HepG2 (cell line): ENCODE measurements at regions not wholly inside any gene's neighbourhood (a gene's known extent, or its start where the extent isn't known, plus 50 kb on each side); places are given as distances from the start of the nearest gene placed in this dataset.

Experiments used
- ATF7-NPFF ChIP-seq: sonication (generic); formaldehyde crosslinking; IDR thresholded peaks from 2 replicates; pipeline ENCODE4 v1.8.1; 2023; ENCODE audit warnings: mild to moderate bottlenecking, low read depth, missing genetic modification reagents, moderate library complexity
- DPF2 ChIP-seq: sonication (generic); formaldehyde crosslinking; IDR thresholded peaks from 2 replicates; pipeline ENCODE4 v1.4.0; 2020; ENCODE audit warnings: mild to moderate bottlenecking, low read depth, missing genetic modification reagents, borderline replicate concordance
- EP300 ChIP-seq, 3 experiments: sonication (generic) in 1 of 3; formaldehyde crosslinking in 1 of 3; IDR thresholded peaks; 2 replicates each; pipeline versions ENCODE4 v1.5.1 to v1.6.1; 2011 to 2020; ENCODE audit warnings: low read depth in 2 of 3, low read length in 2 of 3, borderline replicate concordance in 1 of 3, improper control_type of control experiment in 1 of 3, mild to moderate bottlenecking in 1 of 3, missing genetic modification reagents in 1 of 3, moderate library complexity in 1 of 3
- FOXM1 ChIP-seq: sonication (generic); formaldehyde crosslinking; IDR thresholded peaks from 2 replicates; pipeline ENCODE4 v1.5.0; 2020; ENCODE audit warnings: missing genetic modification reagents
- GATA4 ChIP-seq: sonication (generic); IDR thresholded peaks from 2 replicates; pipeline ENCODE4 v1.6.1; 2016; ENCODE audit warnings: antibody characterized with exemption, low read depth, borderline replicate concordance
- HHEX ChIP-seq: IDR thresholded peaks from 2 replicates; pipeline ENCODE4 v1.6.1; 2016; ENCODE audit warnings: control low read depth
- HOXA3 ChIP-seq: sonication (generic); formaldehyde crosslinking; IDR thresholded peaks from 2 replicates; pipeline ENCODE4 v1.5.0; 2020; ENCODE audit warnings: missing genetic modification reagents
- IKZF4 ChIP-seq: sonication (generic); formaldehyde crosslinking; IDR thresholded peaks from 2 replicates; pipeline ENCODE4 v1.5.1; 2020; ENCODE audit warnings: borderline replicate concordance, mild to moderate bottlenecking, low read depth, missing genetic modification reagents; ENCODE audit errors: not compliant biosample characterization
- MAFK ChIP-seq, 2 experiments: IDR thresholded peaks in 1 of 2; conservative IDR thresholded peaks in 1 of 2; 2 replicates each; pipeline ENCODE4 v1.6.1; 2011; ENCODE audit warnings: improper control_type of control experiment in 2 of 2, low read length in 2 of 2
- PAF1 ChIP-seq: IDR thresholded peaks from 2 replicates; pipeline ENCODE4 v1.6.1; 2016; ENCODE audit warnings: missing genetic modification reagents, missing compliant biosample characterization
- RAD51 ChIP-seq: fragments of 450-650 bp; IDR thresholded peaks from 2 replicates; pipeline ENCODE4 v1.6.1; 2016; ENCODE audit warnings: borderline replicate concordance
- RXRB ChIP-seq: IDR thresholded peaks from 2 replicates; pipeline ENCODE4 v1.6.1; 2016; ENCODE audit warnings: borderline replicate concordance, missing genetic modification reagents, missing compliant biosample characterization
- SOX5 ChIP-seq: IDR thresholded peaks from 2 replicates; pipeline ENCODE4 v1.6.1; 2016; ENCODE audit warnings: borderline replicate concordance
- TAF1 ChIP-seq: sonication (generic); formaldehyde crosslinking; IDR thresholded peaks from 2 replicates; pipeline ENCODE4 v1.4.0; 2020; ENCODE audit warnings: missing genetic modification reagents
- TBX2 ChIP-seq: sonication (generic); formaldehyde crosslinking; IDR thresholded peaks from 2 replicates; pipeline ENCODE4 v1.5.0; 2020; ENCODE audit warnings: missing genetic modification reagents, mild to moderate bottlenecking, borderline replicate concordance
- U2AF1 ChIP-seq: fragments of 200-400 bp; formaldehyde crosslinking; optimal IDR thresholded peaks from 2 replicates; pipeline ENCODE3; 2017; ENCODE audit warnings: mild to moderate bottlenecking, low read depth, low read length
- ZBTB38 ChIP-seq: sonication (generic); formaldehyde crosslinking; IDR thresholded peaks from 2 replicates; pipeline ENCODE4 v1.5.1; 2020; ENCODE audit warnings: mild to moderate bottlenecking, missing genetic modification reagents
- ZNF263 ChIP-seq: sonication (generic); formaldehyde crosslinking; IDR thresholded peaks from 2 replicates; pipeline ENCODE4 v1.4.0; 2020; ENCODE audit warnings: missing genetic modification reagents
- ZNF337 ChIP-seq: sonication (generic); formaldehyde crosslinking; IDR thresholded peaks from 2 replicates; pipeline ENCODE4 v1.5.1; 2020; ENCODE audit warnings: missing genetic modification reagents, low read depth, mild to moderate bottlenecking, borderline replicate concordance
- ZNF841 ChIP-seq: sonication (generic); formaldehyde crosslinking; IDR thresholded peaks from 2 replicates; pipeline ENCODE4 v1.8.1; 2023; ENCODE audit warnings: missing genetic modification reagents, borderline replicate concordance
- TF ChIP-seq, protein P1 (sequence below): sonication (generic); formaldehyde crosslinking; IDR thresholded peaks from 2 replicates; pipeline ENCODE4 v1.4.0; 2020; ENCODE audit warnings: missing genetic modification reagents
- TF ChIP-seq, protein P2 (sequence below): IDR thresholded peaks from 2 replicates; pipeline ENCODE4 v1.6.1; 2018; ENCODE audit warnings: missing genetic modification reagents, mild to moderate bottlenecking, missing compliant biosample characterization
- TF ChIP-seq, protein P3 (sequence below): sonication (generic); formaldehyde crosslinking; IDR thresholded peaks from 2 replicates; pipeline ENCODE4 v1.5.1; 2020; ENCODE audit warnings: mild to moderate bottlenecking, moderate library complexity, missing genetic modification reagents
- TF ChIP-seq, protein P4 (sequence below): sonication (generic); formaldehyde crosslinking; IDR thresholded peaks from 2 replicates; pipeline ENCODE4 v1.4.0; 2020; ENCODE audit warnings: missing genetic modification reagents

DNA sequence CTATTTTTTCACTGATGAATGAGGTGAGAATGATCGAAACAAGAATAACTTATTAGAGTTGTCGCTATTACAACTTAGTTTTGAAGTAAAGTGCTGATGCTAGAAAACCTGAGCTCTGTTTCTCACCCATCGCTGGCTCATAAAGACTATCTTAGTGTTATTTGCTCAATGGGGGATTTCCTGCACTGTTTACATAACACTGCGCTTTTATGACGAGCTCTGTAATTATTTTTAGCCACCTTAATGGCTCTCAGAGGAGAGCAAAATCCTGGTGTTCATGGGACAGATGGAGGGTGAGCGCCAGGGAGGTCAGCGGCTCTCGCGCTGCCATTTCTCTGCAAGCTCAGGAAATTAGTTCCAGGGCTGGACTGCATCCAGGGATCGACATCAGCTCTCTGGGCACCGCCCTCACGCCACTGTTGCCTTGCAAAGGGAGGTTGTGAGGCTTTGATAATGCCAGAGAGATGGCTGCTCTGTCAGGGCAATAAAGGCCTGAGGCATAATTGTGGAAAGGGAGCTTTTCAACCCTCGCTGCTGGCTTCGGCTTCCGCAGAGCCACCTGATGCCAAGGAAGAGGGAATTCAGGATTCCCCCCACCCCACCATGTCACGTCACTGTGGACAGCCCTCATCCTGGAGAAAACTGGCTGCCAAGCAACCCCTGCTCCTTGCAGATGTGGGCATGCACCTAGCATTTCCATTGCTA, 72.0 kb downstream of the DACT2 start (continued):
- TF ChIP-seq, protein P1, sequence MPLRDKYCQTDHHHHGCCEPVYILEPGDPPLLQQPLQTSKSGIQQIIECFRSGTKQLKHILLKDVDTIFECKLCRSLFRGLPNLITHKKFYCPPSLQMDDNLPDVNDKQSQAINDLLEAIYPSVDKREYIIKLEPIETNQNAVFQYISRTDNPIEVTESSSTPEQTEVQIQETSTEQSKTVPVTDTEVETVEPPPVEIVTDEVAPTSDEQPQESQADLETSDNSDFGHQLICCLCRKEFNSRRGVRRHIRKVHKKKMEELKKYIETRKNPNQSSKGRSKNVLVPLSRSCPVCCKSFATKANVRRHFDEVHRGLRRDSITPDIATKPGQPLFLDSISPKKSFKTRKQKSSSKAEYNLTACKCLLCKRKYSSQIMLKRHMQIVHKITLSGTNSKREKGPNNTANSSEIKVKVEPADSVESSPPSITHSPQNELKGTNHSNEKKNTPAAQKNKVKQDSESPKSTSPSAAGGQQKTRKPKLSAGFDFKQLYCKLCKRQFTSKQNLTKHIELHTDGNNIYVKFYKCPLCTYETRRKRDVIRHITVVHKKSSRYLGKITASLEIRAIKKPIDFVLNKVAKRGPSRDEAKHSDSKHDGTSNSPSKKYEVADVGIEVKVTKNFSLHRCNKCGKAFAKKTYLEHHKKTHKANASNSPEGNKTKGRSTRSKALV (CRISPR knock-in tag): no peak
- no peak for TF ChIP-seq IKZF4 (CRISPR knock-in tag)
- TF ChIP-seq ZNF337 (CRISPR knock-in tag): peak; percentile 73; the same call in 1 of the 2 replicates
- no peak; the same call in 1 of the 2 replicates for TF ChIP-seq HOXA3
- TF ChIP-seq ZNF263 (CRISPR knock-in tag): no peak
- TF ChIP-seq EP300 (IDR thresholded peaks at IDR 0.05; ENCODE audit: low read depth in 2 of 2, low read length in 2 of 2): 0 out of 4 replicates have a peak, but pooled peaks of 1 of the 2 experiments have one; percentile 15
- TF ChIP-seq EP300 (CRISPR knock-in tag; IDR thresholded peaks at IDR 0.05; ENCODE audit: borderline replicate concordance): no peak
- TF ChIP-seq DPF2 (CRISPR knock-in tag): no peak
- no peak for TF ChIP-seq U2AF1
- no peak for TF ChIP-seq RAD51
- no peak for TF ChIP-seq ATF7-NPFF (CRISPR knock-in tag)
- TF ChIP-seq, protein P2, sequence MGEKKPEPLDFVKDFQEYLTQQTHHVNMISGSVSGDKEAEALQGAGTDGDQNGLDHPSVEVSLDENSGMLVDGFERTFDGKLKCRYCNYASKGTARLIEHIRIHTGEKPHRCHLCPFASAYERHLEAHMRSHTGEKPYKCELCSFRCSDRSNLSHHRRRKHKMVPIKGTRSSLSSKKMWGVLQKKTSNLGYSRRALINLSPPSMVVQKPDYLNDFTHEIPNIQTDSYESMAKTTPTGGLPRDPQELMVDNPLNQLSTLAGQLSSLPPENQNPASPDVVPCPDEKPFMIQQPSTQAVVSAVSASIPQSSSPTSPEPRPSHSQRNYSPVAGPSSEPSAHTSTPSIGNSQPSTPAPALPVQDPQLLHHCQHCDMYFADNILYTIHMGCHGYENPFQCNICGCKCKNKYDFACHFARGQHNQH (CRISPR knock-in tag): 0 out of 2 replicates have a peak, but pooled peaks have one; percentile 22
- TF ChIP-seq SOX5 (CRISPR knock-in tag): peak; percentile 12; the same call in 1 of the 2 replicates
- TF ChIP-seq, protein P3, sequence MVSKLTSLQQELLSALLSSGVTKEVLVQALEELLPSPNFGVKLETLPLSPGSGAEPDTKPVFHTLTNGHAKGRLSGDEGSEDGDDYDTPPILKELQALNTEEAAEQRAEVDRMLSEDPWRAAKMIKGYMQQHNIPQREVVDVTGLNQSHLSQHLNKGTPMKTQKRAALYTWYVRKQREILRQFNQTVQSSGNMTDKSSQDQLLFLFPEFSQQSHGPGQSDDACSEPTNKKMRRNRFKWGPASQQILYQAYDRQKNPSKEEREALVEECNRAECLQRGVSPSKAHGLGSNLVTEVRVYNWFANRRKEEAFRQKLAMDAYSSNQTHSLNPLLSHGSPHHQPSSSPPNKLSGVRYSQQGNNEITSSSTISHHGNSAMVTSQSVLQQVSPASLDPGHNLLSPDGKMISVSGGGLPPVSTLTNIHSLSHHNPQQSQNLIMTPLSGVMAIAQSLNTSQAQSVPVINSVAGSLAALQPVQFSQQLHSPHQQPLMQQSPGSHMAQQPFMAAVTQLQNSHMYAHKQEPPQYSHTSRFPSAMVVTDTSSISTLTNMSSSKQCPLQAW (CRISPR knock-in tag): no peak
- peak; percentile 80 for TF ChIP-seq ZBTB38 (CRISPR knock-in tag)
- no peak for TF ChIP-seq TAF1 (CRISPR knock-in tag)
- TF ChIP-seq RXRB (CRISPR knock-in tag): 0 out of 2 replicates have a peak, but pooled peaks have one; percentile 8
- TF ChIP-seq, protein P4, sequence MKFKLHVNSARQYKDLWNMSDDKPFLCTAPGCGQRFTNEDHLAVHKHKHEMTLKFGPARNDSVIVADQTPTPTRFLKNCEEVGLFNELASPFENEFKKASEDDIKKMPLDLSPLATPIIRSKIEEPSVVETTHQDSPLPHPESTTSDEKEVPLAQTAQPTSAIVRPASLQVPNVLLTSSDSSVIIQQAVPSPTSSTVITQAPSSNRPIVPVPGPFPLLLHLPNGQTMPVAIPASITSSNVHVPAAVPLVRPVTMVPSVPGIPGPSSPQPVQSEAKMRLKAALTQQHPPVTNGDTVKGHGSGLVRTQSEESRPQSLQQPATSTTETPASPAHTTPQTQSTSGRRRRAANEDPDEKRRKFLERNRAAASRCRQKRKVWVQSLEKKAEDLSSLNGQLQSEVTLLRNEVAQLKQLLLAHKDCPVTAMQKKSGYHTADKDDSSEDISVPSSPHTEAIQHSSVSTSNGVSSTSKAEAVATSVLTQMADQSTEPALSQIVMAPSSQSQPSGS (CRISPR knock-in tag): 0 out of 2 replicates have a peak, but pooled peaks have one; percentile 10
- TF ChIP-seq GATA4: no peak
- no peak for TF ChIP-seq ZNF841
- peak; percentile 51 to 58; a peak in 3 of 4 replicates for TF ChIP-seq MAFK (conservative IDR thresholded peaks at IDR 0.05 in 1 of 2, IDR thresholded peaks at IDR 0.05 in 1 of 2; ENCODE audit: low read length in 2 of 2)
- no peak for TF ChIP-seq PAF1
- no peak for TF ChIP-seq HHEX (CRISPR knock-in tag)
- peak; percentile 56 for TF ChIP-seq TBX2 (CRISPR knock-in tag)
- TF ChIP-seq FOXM1 (CRISPR knock-in tag): no peak
